ENCODE measurements at regions not wholly inside any gene's neighbourhood (a gene's known extent, or its start where the extent isn't known, plus 50 kb on each side); places are given as distances from the start of the nearest gene placed in this dataset.

DNA sequence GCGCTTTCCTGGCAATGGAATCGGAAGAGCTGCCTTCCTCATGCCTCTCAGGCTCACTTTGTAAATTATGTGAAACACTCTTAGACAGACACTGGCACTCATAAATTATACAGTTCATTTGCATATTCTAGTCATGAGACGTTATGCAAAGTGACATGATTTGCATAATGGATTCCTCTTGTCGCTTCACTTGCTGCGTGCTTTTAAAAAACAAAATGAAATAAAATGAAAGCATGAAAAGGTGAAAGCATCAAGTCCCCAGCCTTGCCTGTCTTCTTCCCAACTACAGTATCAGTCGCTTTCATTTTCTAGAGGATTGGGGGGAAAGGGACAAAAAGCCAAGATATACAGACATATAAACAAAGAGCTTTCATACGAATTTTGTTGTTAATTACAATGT, 252.8 kb upstream of the PMFBP1 start:
- Histone ChIP-seq H3K9me3 (peaks cover 12% of the 10 kb centered on the region), H3K36me3 (ENCODE audit: control insufficient read depth, insufficient read depth, low read length) (no peaks in the 10 kb centered on the region), H3K27me3 (replicated peaks; ENCODE audit: control insufficient read depth, insufficient read depth, low read length) (no peaks in the 10 kb centered on the region), H3K4me1 (no peaks in the 10 kb centered on the region), H3K4me3 (ENCODE audit: low read depth, low read length) (no peak overlapping the region)
- Mint-ChIP-seq H3K4me1 (ENCODE audit: low read depth, unreplicated experiment) (peaks cover under 1% of the 10 kb centered on the region), H3K9me3 (ENCODE audit: unreplicated experiment) (peaks cover 27% of the 10 kb centered on the region), H3K27ac (ENCODE audit: unreplicated experiment) (no peak overlapping the region), H3K27me3 (ENCODE audit: insufficient read depth, unreplicated experiment) (no peaks in the 10 kb centered on the region), H3K36me3 (ENCODE audit: insufficient read depth, unreplicated experiment) (no peaks in the 10 kb centered on the region), H3K4me3 (ENCODE audit: unreplicated experiment) (no peak overlapping the region)
- ChIA-PET POLR2A (interaction anchor here (0.6 kb wide), 1 partner anchor 261 kb away, joined by 3 read pairs; no protein-coding TSS in a partner anchor), CTCF (no interaction called here)
- intact Hi-C loops (cut with micrococcal nuclease; ENCODE audit: unreplicated experiment) = no loop called here
- no peak for DNase-seq
- no TSS peak for BruUV-seq (replicated peaks)
- TF ChIP-seq, protein P1, sequence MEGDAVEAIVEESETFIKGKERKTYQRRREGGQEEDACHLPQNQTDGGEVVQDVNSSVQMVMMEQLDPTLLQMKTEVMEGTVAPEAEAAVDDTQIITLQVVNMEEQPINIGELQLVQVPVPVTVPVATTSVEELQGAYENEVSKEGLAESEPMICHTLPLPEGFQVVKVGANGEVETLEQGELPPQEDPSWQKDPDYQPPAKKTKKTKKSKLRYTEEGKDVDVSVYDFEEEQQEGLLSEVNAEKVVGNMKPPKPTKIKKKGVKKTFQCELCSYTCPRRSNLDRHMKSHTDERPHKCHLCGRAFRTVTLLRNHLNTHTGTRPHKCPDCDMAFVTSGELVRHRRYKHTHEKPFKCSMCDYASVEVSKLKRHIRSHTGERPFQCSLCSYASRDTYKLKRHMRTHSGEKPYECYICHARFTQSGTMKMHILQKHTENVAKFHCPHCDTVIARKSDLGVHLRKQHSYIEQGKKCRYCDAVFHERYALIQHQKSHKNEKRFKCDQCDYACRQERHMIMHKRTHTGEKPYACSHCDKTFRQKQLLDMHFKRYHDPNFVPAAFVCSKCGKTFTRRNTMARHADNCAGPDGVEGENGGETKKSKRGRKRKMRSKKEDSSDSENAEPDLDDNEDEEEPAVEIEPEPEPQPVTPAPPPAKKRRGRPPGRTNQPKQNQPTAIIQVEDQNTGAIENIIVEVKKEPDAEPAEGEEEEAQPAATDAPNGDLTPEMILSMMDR (IDR thresholded peaks at IDR 0.05; ENCODE audit: insufficient read depth in 1 of 2, low read depth in 1 of 2, low read length in 1 of 2, severe bottlenecking in 1 of 2, unreplicated experiment in 1 of 2) = no peak

DNA sequence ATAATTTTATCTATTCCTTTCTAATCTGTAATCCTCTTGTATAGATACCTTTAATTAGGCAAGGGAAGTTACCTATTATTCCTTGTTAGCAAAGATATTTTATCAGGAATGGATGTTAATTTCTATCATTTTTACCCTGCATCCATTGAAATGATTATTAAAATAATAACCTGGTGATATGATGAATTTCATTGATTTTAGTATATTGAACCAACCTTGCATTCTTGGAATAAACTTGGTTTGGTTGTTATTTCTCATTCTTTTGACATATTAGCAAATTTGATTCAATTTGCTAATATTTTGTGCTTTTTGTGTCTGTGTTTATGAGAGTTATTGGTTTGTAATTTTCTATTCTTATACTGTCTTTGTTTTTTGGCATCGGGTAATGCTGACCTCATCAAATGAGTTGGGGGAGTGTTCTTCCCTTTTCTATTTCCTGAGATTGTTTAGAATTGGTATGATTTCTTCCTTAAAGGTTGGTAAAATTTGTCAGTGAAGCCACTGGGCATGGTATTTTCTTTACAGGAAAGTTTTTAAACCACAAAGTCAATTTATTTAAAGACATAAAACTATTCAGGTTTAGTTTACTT, 250.4 kb upstream of the PMFBP1 start:
- no peak for DNase-seq
- no peaks in the 10 kb centered on the region for H3K27me3 Mint-ChIP-seq (ENCODE audit: insufficient read depth, unreplicated experiment)
- H3K4me1 ChIP-seq = no peaks in the 10 kb centered on the region
- no peaks in the 10 kb centered on the region for H3K4me1 Mint-ChIP-seq (ENCODE audit: low read depth, unreplicated experiment)
- H3K4me3 Mint-ChIP-seq (ENCODE audit: unreplicated experiment) = no peak overlapping the region
- BruUV-seq (replicated peaks) = no TSS peak
- CTCF ChIA-PET = no interaction called here
- no peak overlapping the region for H3K27ac Mint-ChIP-seq (ENCODE audit: unreplicated experiment)
- H3K27me3 ChIP-seq (replicated peaks; ENCODE audit: control insufficient read depth, insufficient read depth, low read length) = no peaks in the 10 kb centered on the region
- TF ChIP-seq, protein P1 (IDR thresholded peaks at IDR 0.05; ENCODE audit: insufficient read depth in 1 of 2, low read depth in 1 of 2, low read length in 1 of 2, severe bottlenecking in 1 of 2, unreplicated experiment in 1 of 2) = no peak
- intact Hi-C loops (cut with micrococcal nuclease; ENCODE audit: unreplicated experiment) = no loop called here
- H3K9me3 ChIP-seq = peaks cover 12% of the 10 kb centered on the region
- H3K36me3 ChIP-seq (ENCODE audit: control insufficient read depth, insufficient read depth, low read length) = no peaks in the 10 kb centered on the region
- peaks cover 25% of the 10 kb centered on the region for H3K9me3 Mint-ChIP-seq (ENCODE audit: unreplicated experiment)
- POLR2A ChIA-PET = no interaction called here
- H3K36me3 Mint-ChIP-seq (ENCODE audit: insufficient read depth, unreplicated experiment) = no peaks in the 10 kb centered on the region
- no peak overlapping the region for H3K4me3 ChIP-seq (ENCODE audit: low read depth, low read length)

DNA sequence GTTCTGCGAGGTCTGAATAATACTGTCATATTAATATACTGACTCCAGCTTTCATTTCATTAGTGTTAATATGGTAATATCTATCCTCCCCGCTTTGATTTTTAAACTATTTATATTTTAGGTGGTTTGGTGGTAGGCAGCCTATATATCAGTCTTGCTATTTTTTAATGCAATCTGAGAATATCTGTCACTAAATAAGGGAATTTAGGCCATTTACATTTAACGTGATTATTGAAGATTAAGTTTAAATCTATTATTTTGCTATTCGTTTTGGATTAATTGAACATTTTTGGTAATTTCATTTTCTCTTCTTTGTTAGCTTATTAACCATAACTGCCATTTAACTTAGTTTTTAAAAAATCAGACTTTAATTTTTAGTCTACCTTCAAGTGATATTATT, 247.7 kb upstream of the PMFBP1 start:
- BruUV-seq (replicated peaks) = no TSS peak
- Histone ChIP-seq H3K9me3 (peaks cover 12% of the 10 kb centered on the region), H3K4me1 (no peaks in the 10 kb centered on the region), H3K36me3 (ENCODE audit: control insufficient read depth, insufficient read depth, low read length) (no peaks in the 10 kb centered on the region), H3K4me3 (ENCODE audit: low read depth, low read length) (no peak overlapping the region), H3K27me3 (replicated peaks; ENCODE audit: control insufficient read depth, insufficient read depth, low read length) (no peaks in the 10 kb centered on the region)
- no peaks in the 10 kb centered on the region for H3K27me3 Mint-ChIP-seq (ENCODE audit: insufficient read depth, unreplicated experiment)
- TF ChIP-seq, protein P1 (IDR thresholded peaks at IDR 0.05; ENCODE audit: insufficient read depth in 1 of 2, low read depth in 1 of 2, low read length in 1 of 2, severe bottlenecking in 1 of 2, unreplicated experiment in 1 of 2) = no peak
- no peak for DNase-seq
- no peak overlapping the region for H3K4me3 Mint-ChIP-seq (ENCODE audit: unreplicated experiment)
- intact Hi-C loops (cut with micrococcal nuclease; ENCODE audit: unreplicated experiment) = no loop called here
- H3K4me1 Mint-ChIP-seq (ENCODE audit: low read depth, unreplicated experiment) = peaks cover 9% of the 10 kb centered on the region
- POLR2A ChIA-PET = no interaction called here
- peaks cover 30% of the 10 kb centered on the region for H3K9me3 Mint-ChIP-seq (ENCODE audit: unreplicated experiment)
- no peak overlapping the region for H3K27ac Mint-ChIP-seq (ENCODE audit: unreplicated experiment)
- CTCF ChIA-PET = no interaction called here
- no peaks in the 10 kb centered on the region for H3K36me3 Mint-ChIP-seq (ENCODE audit: insufficient read depth, unreplicated experiment)
